HG02678 (cell line): ENCODE measurements at regions not wholly inside any gene's neighbourhood (a gene's known extent, or its start where the extent isn't known, plus 50 kb on each side); places are given as distances from the start of the nearest gene placed in this dataset.
"Not testable (repeated sequence)": the region's sequence is repeated elsewhere in the genome, so short reads cannot be mapped to it uniquely, and the experiment has no call there.

Experiments used
- ATAC-seq: cut with Tn5 transposase; IDR thresholded peaks from one replicate; pipeline ENCODE4 v1.9.1; 2021; ENCODE audit warnings: mild to moderate bottlenecking, moderate library complexity; ENCODE audit not compliant: unreplicated experiment

GRCh38 chrX:27162496-27162895 is 300.6 kb downstream of the PPP4R3C start:
- ATAC-seq, result no peak

- ATAC-seq, result not testable (repeated sequence)
Measured at GRCh38 chrX:27156921-27157320, 306.2 kb downstream of the PPP4R3C start.

GRCh38 chrX:27136325-27136724 is 326.8 kb downstream of the PPP4R3C start:
- ATAC-seq, result no peak

GRCh38 chrX:27132862-27133261 is 330.3 kb downstream of the PPP4R3C start:
- ATAC-seq, result no peak

- ATAC-seq, result not testable (repeated sequence)
Measured at GRCh38 chrX:27087176-27087575, 376.0 kb downstream of the PPP4R3C start.

- ATAC-seq, result no peak
Measured at GRCh38 chrX:27086237-27086636, 376.9 kb downstream of the PPP4R3C start.

- no peak for ATAC-seq
Measured at GRCh38 chrX:27085346-27085745, 377.8 kb downstream of the PPP4R3C start.

GRCh38 chrX:27078371-27078770 is 384.8 kb downstream of the PPP4R3C start:
- ATAC-seq, result no peak

GRCh38 chrX:27057883-27058282 is 405.3 kb downstream of the PPP4R3C start:
- no peak for ATAC-seq

- ATAC-seq, result no peak
Measured at GRCh38 chrX:27039332-27039731, 423.8 kb downstream of the PPP4R3C start.

- no peak for ATAC-seq
Measured at GRCh38 chrX:27008486-27008885, 454.7 kb downstream of the PPP4R3C start.

- no peak for ATAC-seq
Measured at GRCh38 chrX:26999634-27000033, 463.5 kb downstream of the PPP4R3C start.

GRCh38 chrX:26958261-26958660 is 504.9 kb downstream of the PPP4R3C start:
- no peak for ATAC-seq

GRCh38 chrX:26954029-26954428 is 509.1 kb downstream of the PPP4R3C start:
- ATAC-seq, result no peak

- no peak for ATAC-seq
Measured at GRCh38 chrX:26952213-26952612, 510.9 kb downstream of the PPP4R3C start.

GRCh38 chrX:26927419-26927818 is 535.7 kb downstream of the PPP4R3C start:
- no peak for ATAC-seq

GRCh38 chrX:26925088-26925487 is 538.1 kb downstream of the PPP4R3C start:
- ATAC-seq, result no peak

- ATAC-seq, result no peak
Measured at GRCh38 chrX:26922278-26922677, 540.9 kb downstream of the PPP4R3C start.

GRCh38 chrX:26918631-26919030 is 544.5 kb downstream of the PPP4R3C start:
- ATAC-seq, result no peak

GRCh38 chrX:26916991-26917390 is 546.1 kb downstream of the PPP4R3C start:
- ATAC-seq, result no peak

- no peak for ATAC-seq
Measured at GRCh38 chrX:26915064-26915463, 548.1 kb downstream of the PPP4R3C start.

GRCh38 chrX:26914232-26914631 is 548.9 kb downstream of the PPP4R3C start:
- no peak for ATAC-seq

GRCh38 chrX:26911785-26912184 is 551.4 kb downstream of the PPP4R3C start:
- ATAC-seq, result not testable (repeated sequence)

GRCh38 chrX:26909728-26910127 is 553.4 kb downstream of the PPP4R3C start:
- ATAC-seq, result no peak
